HG03097 (cell line): ENCODE measurements at regions not wholly inside any gene's neighbourhood (a gene's known extent, or its start where the extent isn't known, plus 50 kb on each side); places are given as distances from the start of the nearest gene placed in this dataset.
A peak's percentile ranks its signal among the peaks of the same experiment; 100 is the strongest.

Experiments used
- ATAC-seq: cut with Tn5 transposase; IDR thresholded peaks from one replicate; pipeline ENCODE4 v1.9.1; 2021; ENCODE audit not compliant: unreplicated experiment, low FRiP score

DNA sequence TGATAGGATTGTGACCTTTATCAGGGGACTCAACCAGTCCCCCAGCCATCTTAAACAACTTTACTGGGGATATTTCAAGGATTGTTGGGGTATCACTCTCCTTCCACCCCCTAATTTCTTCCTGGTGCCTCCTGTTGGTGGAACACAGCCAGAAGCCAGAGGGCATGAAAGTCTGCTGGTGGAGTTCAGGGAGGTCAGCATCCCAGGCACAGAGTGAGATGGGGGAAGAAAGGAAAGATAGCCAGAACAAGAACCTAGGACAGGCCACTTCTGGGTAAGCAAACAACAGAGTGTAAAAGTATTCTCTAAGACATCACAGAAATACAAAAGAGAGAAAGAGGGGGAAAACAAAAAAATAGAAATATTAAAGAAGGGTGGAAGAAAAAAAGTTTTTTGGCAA is 101.8 kb downstream of the SPRY2 start:
- ATAC-seq = no peak

DNA sequence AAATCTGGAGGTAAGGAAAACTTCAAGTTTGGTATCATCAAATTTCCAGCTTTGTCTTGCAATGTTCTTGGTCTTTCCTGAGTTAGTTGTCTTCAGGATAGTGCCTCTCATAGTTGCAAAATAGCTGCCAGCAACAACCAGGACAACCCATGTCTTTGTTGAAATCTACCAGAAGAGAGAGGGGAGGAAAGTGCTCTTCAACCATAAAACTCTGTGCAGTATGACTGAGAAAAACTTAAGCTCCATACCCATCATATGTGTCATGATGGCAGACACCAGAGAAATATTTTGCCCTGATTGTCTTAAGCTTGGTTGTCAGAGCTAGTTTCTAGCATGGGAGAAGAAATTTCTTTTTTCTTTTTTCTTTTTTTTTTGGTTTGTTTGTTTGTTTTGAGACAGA is 103.3 kb downstream of the SPRY2 start:
- ATAC-seq = no peak

DNA sequence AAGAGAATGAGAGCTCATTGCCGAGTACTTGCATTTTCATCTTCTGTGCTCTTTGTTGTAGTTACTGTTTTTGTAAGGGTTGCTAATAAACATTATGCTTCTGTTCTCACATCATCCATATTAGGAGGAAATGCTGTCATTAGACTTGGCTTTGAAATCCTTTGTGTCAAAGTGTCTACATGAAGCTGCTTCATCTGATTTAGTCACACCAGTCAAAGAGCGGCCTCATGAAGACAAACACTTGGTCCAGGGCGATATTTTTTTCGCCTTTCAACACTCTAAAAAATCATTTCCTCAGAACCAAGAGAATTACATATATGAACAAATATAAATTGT is 105.0 kb downstream of the SPRY2 start:
- ATAC-seq = no peak

DNA sequence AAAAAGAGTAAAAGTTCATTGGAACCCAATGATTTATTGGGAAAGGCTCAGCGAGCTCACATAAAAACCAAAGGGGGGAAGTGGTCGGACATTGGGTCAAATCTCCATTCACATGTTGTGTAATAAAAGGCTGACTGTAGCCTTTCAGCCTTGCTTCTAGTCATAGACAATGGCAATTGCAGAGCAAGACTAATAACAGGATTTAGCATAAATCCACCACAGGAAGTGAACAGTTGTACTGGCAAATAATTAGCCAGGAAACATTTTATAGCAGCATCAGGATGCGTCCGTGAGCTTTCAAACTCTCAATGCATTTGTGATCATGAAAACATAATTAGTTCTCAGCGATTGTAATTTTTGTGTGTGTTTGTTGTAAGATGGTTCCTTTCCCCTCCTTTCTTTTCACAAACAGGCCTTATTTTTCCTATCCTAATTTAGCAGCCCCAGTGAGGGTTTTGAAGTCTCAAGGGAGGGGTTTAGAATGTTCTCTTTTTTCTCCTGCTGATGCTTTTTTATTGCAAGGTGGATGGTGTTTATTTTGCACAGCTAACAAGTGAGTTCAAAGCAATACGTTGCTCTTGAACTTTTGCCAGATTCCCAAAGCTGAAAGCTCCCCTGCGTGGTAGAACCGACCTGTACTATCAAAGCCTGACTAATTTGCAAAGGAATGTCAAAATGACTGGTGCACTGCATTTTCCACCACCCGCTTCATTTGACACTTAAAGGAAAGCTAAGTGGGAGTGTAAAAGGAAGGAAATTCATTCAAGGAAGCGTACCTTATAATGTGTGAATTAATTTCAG is 105.6 kb downstream of the SPRY2 start:
- ATAC-seq = peak; percentile 96

DNA sequence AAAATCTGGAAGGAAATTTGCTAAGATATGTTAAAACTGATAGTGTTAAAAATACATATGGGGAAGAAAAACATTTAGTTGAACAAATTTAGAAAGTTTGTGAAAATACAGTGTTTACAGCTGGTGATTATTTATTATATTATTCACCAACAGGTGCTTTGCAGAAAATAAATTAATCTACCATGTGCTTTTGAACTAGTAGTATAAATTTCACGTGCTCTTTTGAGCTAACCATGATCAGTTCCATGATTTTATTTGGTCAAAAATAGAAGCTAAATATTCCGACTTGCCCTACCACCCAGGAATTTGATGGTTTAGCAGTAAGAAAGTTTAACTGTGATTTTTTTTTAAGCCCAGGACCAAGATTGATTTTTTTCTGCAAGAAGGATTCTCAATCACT is 113.3 kb downstream of the SPRY2 start:
- ATAC-seq = no peak

DNA sequence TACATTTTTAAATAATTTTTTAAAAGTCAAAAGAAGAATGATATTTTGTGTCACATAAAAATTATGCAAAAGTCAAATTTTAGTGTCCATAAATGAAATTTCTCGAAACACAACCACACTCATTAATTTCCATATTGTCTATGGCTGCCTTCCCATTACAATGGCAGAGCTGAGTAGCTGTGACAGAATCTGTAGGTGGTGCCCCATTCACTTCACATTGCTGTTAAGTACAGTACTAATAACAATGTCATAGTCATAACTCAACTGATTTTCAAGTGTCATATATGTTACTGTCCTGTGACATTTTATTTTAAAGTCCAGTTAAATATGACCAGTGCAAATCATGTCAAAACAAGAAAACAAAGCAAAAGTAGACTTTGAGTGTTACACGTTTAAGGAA is 114.3 kb downstream of the SPRY2 start:
- ATAC-seq = no peak

- ATAC-seq = no peak
Observed at GRCh38 chr13:80224468-80224867, 116.5 kb downstream of the SPRY2 start.

DNA sequence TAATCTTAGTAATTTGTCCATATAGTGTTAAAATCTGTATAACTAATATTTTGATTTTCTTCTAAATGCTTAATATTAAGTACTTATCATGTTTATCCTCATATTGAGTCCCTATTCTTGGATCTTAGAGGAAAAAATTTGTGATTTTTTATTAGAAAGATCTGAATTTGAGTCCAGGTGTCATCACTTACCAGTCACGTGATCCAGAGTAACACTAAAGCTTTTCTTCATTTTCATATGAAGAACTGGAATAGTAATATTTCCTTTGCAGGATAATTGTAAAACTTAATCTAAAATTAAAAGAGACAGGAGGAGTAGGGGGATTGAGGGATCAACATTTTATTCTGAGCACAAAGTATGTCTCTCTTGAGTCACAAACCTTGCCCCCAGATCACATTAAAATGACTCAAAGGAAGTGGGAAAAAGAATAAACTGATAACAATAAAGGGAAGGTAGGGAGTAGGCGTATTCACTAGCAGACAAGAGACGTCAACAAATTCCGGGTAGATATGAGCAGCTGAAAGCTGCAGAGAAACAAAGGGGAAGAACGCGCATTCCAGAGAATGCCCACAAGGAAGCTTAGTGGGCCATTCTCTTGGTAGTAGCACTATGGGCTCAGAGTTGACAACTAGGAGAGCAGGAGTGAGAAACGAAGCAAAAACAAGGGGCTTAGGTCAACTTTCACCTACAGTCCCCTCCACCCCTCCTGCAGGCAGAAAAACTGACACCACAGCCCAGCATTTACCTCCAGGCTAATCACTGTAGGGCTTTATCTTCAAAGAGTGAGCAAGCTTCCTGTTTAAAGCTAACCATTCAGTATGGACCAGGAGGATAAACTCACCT is 123.1 kb downstream of the SPRY2 start:
- ATAC-seq = no peak

GRCh38 chr13:80215368-80215767 is 125.6 kb downstream of the SPRY2 start:
- no peak for ATAC-seq

- no peak for ATAC-seq
Observed at GRCh38 chr13:80214521-80214991, 126.4 kb downstream of the SPRY2 start.

DNA sequence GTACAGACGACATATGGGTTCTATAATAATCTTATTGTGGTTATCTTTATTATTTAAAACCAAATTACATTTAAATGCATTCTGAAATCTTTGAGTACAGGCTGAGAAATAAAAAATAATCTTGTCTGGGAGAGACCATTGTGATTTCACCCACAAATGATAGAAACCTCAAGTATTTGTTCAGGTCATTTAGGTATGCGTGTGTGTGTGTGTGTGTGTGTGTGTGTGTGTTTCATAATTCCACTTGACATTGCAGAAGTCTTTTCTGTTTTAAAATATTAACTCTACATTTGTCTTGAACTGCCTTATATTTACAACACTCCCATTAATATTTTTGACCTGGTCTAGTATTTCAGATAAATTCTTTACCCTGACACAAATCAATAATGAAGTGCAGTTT is 126.9 kb downstream of the SPRY2 start:
- no peak for ATAC-seq

DNA sequence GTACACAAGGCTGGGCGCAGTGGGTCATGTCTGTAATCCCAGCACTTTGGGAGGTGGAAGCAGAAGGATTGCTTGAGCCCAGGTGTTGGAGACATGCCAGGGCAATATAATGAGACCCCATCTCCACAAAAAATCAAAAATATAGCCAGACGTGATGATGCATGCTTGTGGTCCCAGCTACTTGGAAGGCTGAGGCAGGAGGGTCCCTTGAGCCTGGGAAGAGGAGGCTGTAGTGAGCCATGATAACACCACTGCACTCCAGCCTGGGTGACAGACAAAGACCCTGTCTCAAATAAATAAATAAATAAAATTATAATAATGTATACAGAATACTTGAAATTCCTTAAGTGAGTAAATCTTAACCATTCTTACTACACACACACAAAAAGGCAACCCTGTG is 127.7 kb downstream of the SPRY2 start:
- no peak for ATAC-seq

GRCh38 chr13:80211566-80211965 is 129.4 kb downstream of the SPRY2 start:
- no peak for ATAC-seq

- no peak for ATAC-seq
Observed at GRCh38 chr13:80204642-80205041, 136.3 kb downstream of the SPRY2 start.

DNA sequence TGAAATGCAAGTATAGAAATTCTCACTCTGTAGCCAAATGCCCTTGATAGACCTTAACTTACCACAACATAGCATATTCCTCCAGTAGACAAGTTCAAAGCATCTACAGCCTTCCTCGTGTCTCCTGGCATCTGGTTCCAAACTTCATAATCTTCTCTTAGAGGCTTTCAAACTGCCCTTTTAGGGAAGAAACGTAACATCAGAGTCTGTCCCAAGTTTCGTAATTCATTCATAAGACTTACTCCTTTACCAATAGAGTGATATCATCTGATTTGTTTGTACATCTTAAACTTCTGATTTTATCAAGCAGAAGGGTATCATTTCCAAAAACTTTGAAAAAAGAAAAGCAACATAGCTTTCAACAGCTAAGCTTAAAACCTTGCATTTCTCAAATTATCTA is 137.4 kb downstream of the SPRY2 start:
- ATAC-seq = no peak

GRCh38 chr13:80201694-80202468 is 139.0 kb downstream of the SPRY2 start:
- no peak for ATAC-seq

GRCh38 chr13:80199585-80200292 is 141.2 kb downstream of the SPRY2 start:
- ATAC-seq = no peak

DNA sequence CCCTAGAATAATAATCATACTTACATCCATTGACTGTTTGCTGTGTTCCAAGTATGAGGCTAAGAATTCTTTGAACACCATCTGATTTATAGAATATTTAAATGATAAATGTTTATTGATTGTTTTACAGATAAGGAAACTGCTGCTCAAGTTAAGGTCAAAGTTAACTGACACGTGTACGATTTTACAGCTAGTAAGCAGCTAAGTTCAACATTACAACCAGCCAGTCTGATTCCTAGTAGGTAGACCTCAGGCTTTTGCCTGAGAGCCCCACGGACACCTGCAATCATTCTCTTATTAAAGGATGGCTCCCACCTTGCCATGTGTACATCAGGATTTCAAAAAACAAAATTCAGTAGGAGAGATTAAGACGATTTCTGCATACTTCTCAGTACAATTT is 141.9 kb downstream of the SPRY2 start:
- no peak for ATAC-seq

- ATAC-seq = no peak
Observed at GRCh38 chr13:80196756-80197155, 144.2 kb downstream of the SPRY2 start.

DNA sequence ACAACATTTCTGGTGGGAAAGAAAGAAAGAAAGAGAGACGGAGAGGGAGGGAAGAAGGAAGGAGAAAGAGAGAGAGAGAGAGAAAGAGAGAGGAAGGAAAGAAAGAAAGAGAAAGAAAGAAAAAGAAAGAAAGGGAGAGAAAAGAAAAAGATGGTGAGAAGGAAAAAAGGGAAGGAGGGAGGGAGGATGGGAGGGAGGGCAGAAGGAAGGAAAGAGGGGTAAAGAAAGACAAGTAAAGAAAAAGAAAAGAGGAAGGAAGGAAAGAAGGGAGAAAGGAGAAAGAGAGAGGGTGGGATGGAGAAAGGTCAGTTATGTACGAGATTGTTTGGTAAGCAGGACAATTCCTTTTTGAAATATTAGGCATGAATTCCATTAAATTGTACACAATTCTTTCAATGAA is 145.3 kb downstream of the SPRY2 start:
- no peak for ATAC-seq
